Testis (tissue), 2 donors: ENCODE measurements at regions not wholly inside any gene's neighbourhood (a gene's known extent, or its start where the extent isn't known, plus 50 kb on each side); places are given as distances from the start of the nearest gene placed in this dataset.
"Not testable (repeated sequence)": the region's sequence is repeated elsewhere in the genome, so short reads cannot be mapped to it uniquely, and the experiment has no call there.

ENCODE experiments used
- DNase-seq: peaks from one replicate; pipeline ENCODE4 v3.0.0-alpha.2; 2019
- H3K27ac ChIP-seq, 2 donors: fragments of 200-600 bp; sonication (generic); one replicate each; pipeline ENCODE4 v1.5.1; 2019
- H3K27me3 ChIP-seq: fragments of 200-600 bp; sonication (generic); one replicate; pipeline ENCODE4 v1.5.1; 2019
- H3K36me3 ChIP-seq: fragments of 200-600 bp; sonication (generic); one replicate; pipeline ENCODE4 v1.5.1; 2017; ENCODE audit warnings: low read depth; ENCODE audit errors: missing control alignments
- H3K4me1 ChIP-seq: fragments of 200-600 bp; sonication (generic); one replicate; pipeline ENCODE4 v1.5.1; 2019
- H3K4me3 ChIP-seq, 2 donors: fragments of 200-600 bp; sonication (generic); one replicate each; pipeline ENCODE4 v1.5.1; 2017 to 2019
- H3K9me3 ChIP-seq: fragments of 200-600 bp; sonication (generic); one replicate; pipeline ENCODE4 v1.5.1; 2017
- CTCF ChIP-seq, 3 experiments: fragments of 450-650 bp in 2 of 3; fragments of 200-600 bp in 1 of 3; sonication (generic) in 1 of 3; IDR thresholded peaks; one replicate each; pipeline ENCODE4 v1.5.1; 2016 to 2019; ENCODE audit warnings: antibody characterized with exemption in 3 of 3, mild to moderate bottlenecking in 2 of 3, moderate library complexity in 1 of 3
- POLR2A ChIP-seq: fragments of 450-650 bp; IDR thresholded peaks from one replicate; pipeline ENCODE4 v1.6.1; 2017; ENCODE audit warnings: antibody characterized with exemption, mild to moderate bottlenecking, moderate library complexity
- WGBS, 2 donors: methylation state at CpG; one replicate each; pipeline ENCODE4 v1.1.5; 2018; 5-methylcytosine and 5-hydroxymethylcytosine counted together
- intact Hi-C: fragments of 100-400 bp; cut with DNase I; formaldehyde crosslinking; loops from one replicate; pipeline ENCODE4 v1.15.1; 2023; ENCODE audit warnings: low total_unique reads

- DNase-seq: no peak
- TF ChIP-seq CTCF (IDR thresholded peaks at IDR 0.05) (no peak), POLR2A (no peak)
- no peaks in the 10 kb centered on the region for H3K27me3 ChIP-seq
- intact Hi-C loops: no loop called here
- no peaks in the 10 kb centered on the region for H3K36me3 ChIP-seq
- no peak overlapping the region for H3K27ac ChIP-seq
- no peak overlapping the region for H3K4me3 ChIP-seq
- H3K4me1 ChIP-seq: no peaks in the 10 kb centered on the region
- no peaks in the 10 kb centered on the region for H3K9me3 ChIP-seq
These were observed 513.5 kb upstream of the CNTN5 start for GRCh38 chr11:98507208-98507607.

- H3K4me1 ChIP-seq: no peaks in the 10 kb centered on the region
- no peak for DNase-seq
- TF ChIP-seq POLR2A: no peak
- no peak for TF ChIP-seq CTCF (IDR thresholded peaks at IDR 0.05)
- intact Hi-C loops: no loop called here
- no peak overlapping the region for H3K4me3 ChIP-seq
- H3K36me3 ChIP-seq: no peaks in the 10 kb centered on the region
- H3K27me3 ChIP-seq: no peaks in the 10 kb centered on the region
- no peaks in the 10 kb centered on the region for H3K9me3 ChIP-seq
- no peak overlapping the region for H3K27ac ChIP-seq
These were observed 507.8 kb upstream of the CNTN5 start for GRCh38 chr11:98512938-98513337.

- no peak overlapping the region for H3K27ac ChIP-seq
- intact Hi-C loops: no loop called here
- WGBS, 2 donors: 88 to 96% methylated on average over 1 of the region's 1 CpG
- H3K36me3 ChIP-seq: no peaks in the 10 kb centered on the region
- no peak overlapping the region for H3K4me3 ChIP-seq
- H3K4me1 ChIP-seq: no peaks in the 10 kb centered on the region
- no peaks in the 10 kb centered on the region for H3K9me3 ChIP-seq
- DNase-seq: no peak
- TF ChIP-seq POLR2A (no peak), CTCF (IDR thresholded peaks at IDR 0.05) (no peak)
- H3K27me3 ChIP-seq: no peaks in the 10 kb centered on the region
These were observed 489.2 kb upstream of the CNTN5 start for GRCh38 chr11:98531576-98531975.

GRCh38 chr11:98536023-98536422 lies 484.7 kb upstream of the CNTN5 start:
- no peaks in the 10 kb centered on the region for H3K36me3 ChIP-seq
- WGBS, 2 donors: 60 to 68% methylated on average over 1 of the region's 1 CpG
- no peaks in the 10 kb centered on the region for H3K4me1 ChIP-seq
- no peaks in the 10 kb centered on the region for H3K9me3 ChIP-seq
- no peak for TF ChIP-seq CTCF (IDR thresholded peaks at IDR 0.05)
- no peak for TF ChIP-seq POLR2A
- intact Hi-C loops: no loop called here
- DNase-seq: no peak
- H3K27me3 ChIP-seq: no peaks in the 10 kb centered on the region
- H3K4me3 ChIP-seq: no peak overlapping the region
- H3K27ac ChIP-seq: no peak overlapping the region

- H3K4me3 ChIP-seq, H3K9me3 ChIP-seq, H3K27me3 ChIP-seq, intact Hi-C loops, H3K36me3 ChIP-seq, H3K4me1 ChIP-seq, H3K27ac ChIP-seq, DNase-seq: not testable (repeated sequence)
- WGBS, 2 donors: 89 to 93% methylated on average over 7 of the region's 7 CpGs
These were observed 482.4 kb upstream of the CNTN5 start for GRCh38 chr11:98538358-98538757.
